GM13977 (cell line): ENCODE measurements at regions not wholly inside any gene's neighbourhood (a gene's known extent, or its start where the extent isn't known, plus 50 kb on each side); places are given as distances from the start of the nearest gene placed in this dataset.
A peak's percentile ranks its signal among the peaks of the same experiment; 100 is the strongest.

Experiments used
- DNase-seq: peaks from one replicate; pipeline ENCODE4 v3.0.0; 2012; ENCODE audit warnings: low spot score
- in situ Hi-C: fragments of 300-500 bp; cut with MboI; formaldehyde crosslinking; loops from one replicate; pipeline ENCODE4 v1.12.0; 2022; ENCODE audit warnings: low sequenced_read_pairs, low pct_unique_long_range_greater_than_20kb, mixed read lengths, inconsistent platforms; ENCODE audit not compliant: unreplicated experiment
- TF ChIP-seq, protein P1 (sequence below): IDR thresholded peaks from 2 replicates; pipeline ENCODE4 v1.5.1; 2012; ENCODE audit warnings: mild to moderate bottlenecking, control low read depth; ENCODE audit not compliant: insufficient read depth; ENCODE audit errors: extremely low read depth, missing control alignments

DNA sequence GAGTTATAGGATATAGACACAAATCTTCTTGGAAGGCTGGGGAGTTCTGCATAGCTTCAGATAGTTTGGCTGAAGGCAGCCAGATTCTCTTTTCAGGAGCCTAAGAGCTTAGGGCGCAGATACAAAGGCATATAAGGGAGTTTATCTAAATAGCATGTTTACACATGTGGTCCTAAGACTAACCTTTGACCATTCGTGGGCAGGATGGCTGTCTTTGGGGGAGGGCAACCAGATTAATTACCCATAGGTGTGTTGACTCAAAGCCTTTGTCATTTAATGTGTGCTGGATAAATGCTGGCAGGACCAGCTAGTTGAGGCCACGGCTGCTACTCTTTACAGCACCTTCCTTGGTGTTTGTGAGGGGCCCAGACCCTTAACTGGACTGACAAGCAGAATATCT is 71.8 kb downstream of the IER5 start:
- in situ Hi-C loops = loop anchor here (10.0 kb wide), 1 partner anchor 636 kb away; no protein-coding TSS in a partner anchor
- TF ChIP-seq, protein P1, sequence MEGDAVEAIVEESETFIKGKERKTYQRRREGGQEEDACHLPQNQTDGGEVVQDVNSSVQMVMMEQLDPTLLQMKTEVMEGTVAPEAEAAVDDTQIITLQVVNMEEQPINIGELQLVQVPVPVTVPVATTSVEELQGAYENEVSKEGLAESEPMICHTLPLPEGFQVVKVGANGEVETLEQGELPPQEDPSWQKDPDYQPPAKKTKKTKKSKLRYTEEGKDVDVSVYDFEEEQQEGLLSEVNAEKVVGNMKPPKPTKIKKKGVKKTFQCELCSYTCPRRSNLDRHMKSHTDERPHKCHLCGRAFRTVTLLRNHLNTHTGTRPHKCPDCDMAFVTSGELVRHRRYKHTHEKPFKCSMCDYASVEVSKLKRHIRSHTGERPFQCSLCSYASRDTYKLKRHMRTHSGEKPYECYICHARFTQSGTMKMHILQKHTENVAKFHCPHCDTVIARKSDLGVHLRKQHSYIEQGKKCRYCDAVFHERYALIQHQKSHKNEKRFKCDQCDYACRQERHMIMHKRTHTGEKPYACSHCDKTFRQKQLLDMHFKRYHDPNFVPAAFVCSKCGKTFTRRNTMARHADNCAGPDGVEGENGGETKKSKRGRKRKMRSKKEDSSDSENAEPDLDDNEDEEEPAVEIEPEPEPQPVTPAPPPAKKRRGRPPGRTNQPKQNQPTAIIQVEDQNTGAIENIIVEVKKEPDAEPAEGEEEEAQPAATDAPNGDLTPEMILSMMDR = no peak
- DNase-seq = no peak

GRCh38 chr1:181160998-181161870 is 72.7 kb downstream of the IER5 start:
- TF ChIP-seq, protein P1 = no peak
- in situ Hi-C loops = loop anchor here (10.0 kb wide), 1 partner anchor 636 kb away; no protein-coding TSS in a partner anchor

GRCh38 chr1:181163662-181164061 is 75.2 kb downstream of the IER5 start:
- TF ChIP-seq, protein P1 = no peak
- DNase-seq = no peak
- in situ Hi-C loops = loop anchor here (10.0 kb wide), 1 partner anchor 639 kb away; no protein-coding TSS in a partner anchor

More at GRCh38 chr1:181160998-181161870, 72.7 kb downstream of the IER5 start:
- DNase-seq = no peak

DNA sequence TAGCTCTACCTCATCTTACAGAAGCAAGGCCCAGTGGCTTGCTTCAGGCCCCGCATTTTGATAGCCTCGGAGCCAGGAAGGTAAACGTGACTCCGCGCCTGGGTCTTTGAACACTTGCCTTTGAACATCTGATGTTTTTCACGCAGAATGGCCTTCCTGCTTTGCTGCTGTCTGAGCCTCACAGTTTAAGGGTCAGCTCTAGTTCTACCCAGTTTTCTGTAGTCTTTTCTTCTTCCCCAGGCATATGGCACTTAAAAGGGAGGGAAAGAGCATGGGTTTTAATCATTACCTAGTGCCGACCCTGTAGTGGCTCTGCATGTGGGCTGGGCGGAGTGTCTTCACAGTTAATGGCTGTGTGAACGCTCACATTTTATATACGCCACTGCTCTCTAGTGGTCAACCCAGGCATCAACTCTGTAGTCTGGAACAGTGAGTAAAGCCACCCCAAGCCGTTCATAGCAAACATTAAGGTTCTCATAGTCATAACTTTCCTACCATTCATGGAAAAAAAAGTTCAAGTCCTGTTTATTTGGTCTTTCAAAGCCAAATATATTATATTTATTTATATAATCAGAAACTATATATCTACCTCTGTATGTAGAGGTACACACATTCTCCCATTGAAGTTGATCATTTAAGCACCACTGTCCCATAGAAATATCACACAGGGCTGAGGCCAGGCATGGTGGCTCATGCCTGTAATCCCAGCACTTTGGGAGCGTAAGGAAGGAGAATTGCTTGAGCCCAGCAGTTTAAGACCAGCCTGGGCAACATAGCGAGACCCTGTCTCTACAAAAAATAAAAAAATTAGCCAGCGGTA is 78.1 kb downstream of the IER5 start:
- in situ Hi-C loops = loop anchor here (5.0 to 10.0 kb wide), 2 partner anchors 284 to 642 kb away; no protein-coding TSS in a partner anchor
- TF ChIP-seq, protein P1 = peak; percentile 92
- DNase-seq = peak; percentile 78

DNA sequence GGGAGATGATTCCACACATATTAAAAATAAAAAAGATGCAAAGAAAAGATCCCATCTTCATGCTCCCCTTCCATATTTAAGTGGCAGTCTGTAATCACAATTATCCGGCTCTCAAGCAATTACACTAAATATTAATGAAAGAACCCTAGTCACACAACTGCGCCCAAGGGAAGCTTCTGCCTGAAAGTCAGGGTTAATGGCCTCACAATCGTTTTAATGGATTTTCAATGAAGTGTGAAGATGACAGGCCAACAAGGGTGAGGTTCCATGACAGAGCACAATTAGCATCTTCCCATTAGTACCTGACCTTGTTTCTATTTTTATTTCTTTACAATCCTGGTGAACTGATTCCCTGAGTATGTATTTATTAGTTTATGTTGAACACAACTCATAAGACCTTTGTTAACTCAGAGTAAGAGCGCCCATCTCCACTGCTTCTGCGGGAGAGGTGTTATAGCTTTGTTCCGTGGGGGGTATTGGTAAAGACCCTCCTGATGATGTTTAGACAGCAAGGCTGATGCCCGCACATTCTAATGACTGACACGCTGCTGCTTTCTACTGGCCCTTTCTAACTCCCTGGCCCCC is 80.9 kb downstream of the IER5 start:
- in situ Hi-C loops = loop anchor here (5.0 to 10.0 kb wide), 2 partner anchors 287 to 645 kb away; no protein-coding TSS in a partner anchor
- TF ChIP-seq, protein P1 = no peak
- no peak for DNase-seq

DNA sequence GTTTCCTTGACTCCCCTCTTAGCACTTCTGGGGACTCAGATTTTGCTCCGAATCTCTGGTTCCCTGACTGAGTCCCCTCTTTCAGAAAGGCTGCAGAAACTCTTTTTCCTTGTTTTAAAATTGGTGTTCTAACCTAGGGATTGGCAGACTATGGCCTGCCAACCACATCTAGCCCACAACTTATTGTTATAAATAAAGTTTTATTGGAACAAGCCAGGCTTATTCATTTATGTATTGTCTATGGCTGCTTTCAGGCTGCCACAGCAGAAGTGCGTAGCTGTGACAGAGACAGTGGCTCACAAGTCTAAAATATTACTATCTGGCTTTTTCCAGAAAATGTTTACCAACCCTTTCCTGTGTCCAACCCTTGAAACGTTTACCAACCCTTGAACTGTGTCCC is 81.7 kb downstream of the IER5 start:
- DNase-seq = no peak
- in situ Hi-C loops = no loop called here

More for the DNA sequence above, 81.7 kb downstream of the IER5 start:
- TF ChIP-seq, protein P1 = no peak
